GM21526 (cell line): ENCODE measurements at regions not wholly inside any gene's neighbourhood (a gene's known extent, or its start where the extent isn't known, plus 50 kb on each side); places are given as distances from the start of the nearest gene placed in this dataset.

Experiments
- ATAC-seq: cut with Tn5 transposase; IDR thresholded peaks from one replicate; pipeline ENCODE4 v1.9.1; 2021; ENCODE audit warnings: moderate library complexity; ENCODE audit not compliant: unreplicated experiment, low FRiP score

GRCh38 chr2:221786297-221786926 lies 214.3 kb upstream of the EPHA4 start:
- no peak for ATAC-seq

- no peak for ATAC-seq
Measured at GRCh38 chr2:221780281-221780688, 208.2 kb upstream of the EPHA4 start.

- no peak for ATAC-seq
Measured at GRCh38 chr2:221779614-221780067, 207.5 kb upstream of the EPHA4 start.

- no peak for ATAC-seq
Measured at GRCh38 chr2:221778025-221778424, 205.9 kb upstream of the EPHA4 start.

DNA sequence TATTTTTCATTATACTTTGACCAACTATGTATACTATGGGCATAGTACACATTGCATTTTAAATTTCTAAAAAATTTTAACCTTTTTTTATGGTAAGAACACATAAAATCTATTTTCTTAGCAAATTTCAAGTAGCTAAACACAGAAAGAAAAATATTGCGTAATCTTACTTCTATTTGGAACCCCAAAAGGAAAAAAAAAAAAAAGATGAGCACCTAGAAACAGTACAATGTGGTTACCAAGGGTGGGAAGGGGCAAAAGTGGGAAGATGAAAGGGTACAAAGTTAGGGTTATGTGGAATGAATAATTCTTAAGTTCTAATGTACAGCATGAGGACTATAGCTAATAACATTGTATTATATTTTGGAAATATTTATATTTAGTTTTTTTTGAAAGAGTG lies 205.0 kb upstream of the EPHA4 start:
- ATAC-seq, result no peak

DNA sequence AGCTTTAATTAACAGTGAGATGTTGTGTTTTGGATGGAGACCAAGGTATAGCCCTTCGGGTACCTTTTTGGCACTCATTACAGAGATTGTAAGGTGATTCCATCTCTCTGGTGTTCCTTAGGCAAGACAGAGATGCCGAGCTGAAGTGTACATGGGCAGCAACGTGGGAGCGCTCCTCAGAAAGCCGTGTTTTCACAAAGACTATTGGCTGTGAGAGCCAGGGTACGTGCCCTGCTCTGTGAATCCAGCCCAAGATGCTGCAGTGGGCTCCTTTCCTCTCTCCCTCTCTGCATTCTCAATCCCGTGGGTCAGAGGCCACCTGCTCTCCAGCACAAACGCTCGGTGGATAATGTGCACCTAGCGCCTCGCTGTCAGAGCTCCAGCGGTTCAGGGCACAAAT lies 203.0 kb upstream of the EPHA4 start:
- no peak for ATAC-seq

GRCh38 chr2:221774136-221774535 lies 202.0 kb upstream of the EPHA4 start:
- no peak for ATAC-seq

GRCh38 chr2:221771297-221771696 lies 199.2 kb upstream of the EPHA4 start:
- no peak for ATAC-seq

GRCh38 chr2:221767106-221768012 lies 195.3 kb upstream of the EPHA4 start:
- ATAC-seq, result no peak

- no peak for ATAC-seq
Measured at GRCh38 chr2:221762496-221762895, 190.4 kb upstream of the EPHA4 start.

DNA sequence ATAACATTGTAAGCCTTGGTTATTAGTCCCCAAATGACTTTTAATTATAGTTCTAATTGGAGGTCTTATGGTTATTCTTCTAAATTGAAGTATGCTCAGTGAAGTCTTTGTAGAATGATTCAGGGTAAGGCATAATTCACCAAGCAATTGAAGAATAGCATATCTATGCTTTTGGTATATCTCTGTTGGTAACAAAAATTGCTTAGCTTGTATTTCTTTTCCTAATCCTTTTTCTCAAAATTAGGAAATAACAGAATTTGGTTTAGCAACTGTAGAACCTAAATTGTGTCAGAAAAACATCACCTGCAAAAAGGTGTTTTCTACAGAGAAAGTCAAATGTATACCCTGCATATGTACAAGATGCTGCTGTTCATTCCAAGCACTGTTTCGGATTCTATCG lies 189.2 kb upstream of the EPHA4 start:
- no peak for ATAC-seq

GRCh38 chr2:221758076-221758475 lies 186.0 kb upstream of the EPHA4 start:
- ATAC-seq, result no peak

DNA sequence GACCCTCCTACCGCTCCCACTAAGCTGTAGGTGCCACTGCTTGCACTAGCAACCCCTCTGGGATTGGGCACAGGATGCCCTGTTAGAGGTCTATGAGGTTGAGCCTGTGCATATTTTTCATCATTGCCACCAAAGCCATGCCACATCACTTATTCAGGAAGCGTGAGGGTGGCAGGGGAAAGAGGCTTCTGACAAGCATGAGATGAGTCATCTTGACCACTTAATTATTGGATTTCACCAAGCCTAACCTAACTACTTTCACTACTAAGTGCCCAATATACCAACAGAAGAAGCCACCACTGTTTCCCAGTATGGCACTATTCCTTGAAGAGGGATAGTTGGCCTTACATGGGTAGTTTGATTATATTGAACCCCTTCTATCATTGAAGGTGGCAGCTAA lies 181.3 kb upstream of the EPHA4 start:
- ATAC-seq, result no peak

DNA sequence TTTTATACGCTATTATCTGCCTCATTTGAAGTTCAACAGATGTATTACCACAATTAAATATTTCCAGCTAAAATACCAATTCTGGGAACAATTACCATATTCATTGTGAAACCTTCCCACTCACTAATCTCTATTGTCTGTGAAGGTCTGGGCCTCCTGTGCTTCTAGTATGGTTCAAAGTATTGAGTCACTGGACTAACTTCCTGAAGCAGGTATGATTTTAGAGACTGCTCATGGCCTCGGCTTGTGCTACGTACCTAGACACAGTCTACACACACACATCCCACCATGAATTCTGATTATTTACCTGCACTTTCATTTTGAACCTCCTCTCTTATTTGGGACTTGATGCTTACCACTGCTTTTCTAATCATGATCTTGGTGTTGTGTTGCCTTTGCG lies 180.7 kb upstream of the EPHA4 start:
- no peak for ATAC-seq

- ATAC-seq, result no peak
Measured at GRCh38 chr2:221750316-221750715, 178.2 kb upstream of the EPHA4 start.

- ATAC-seq, result peak; percentile 88
Measured at GRCh38 chr2:221747289-221747972, 175.3 kb upstream of the EPHA4 start.

GRCh38 chr2:221741496-221742211 lies 169.6 kb upstream of the EPHA4 start:
- ATAC-seq, result no peak

DNA sequence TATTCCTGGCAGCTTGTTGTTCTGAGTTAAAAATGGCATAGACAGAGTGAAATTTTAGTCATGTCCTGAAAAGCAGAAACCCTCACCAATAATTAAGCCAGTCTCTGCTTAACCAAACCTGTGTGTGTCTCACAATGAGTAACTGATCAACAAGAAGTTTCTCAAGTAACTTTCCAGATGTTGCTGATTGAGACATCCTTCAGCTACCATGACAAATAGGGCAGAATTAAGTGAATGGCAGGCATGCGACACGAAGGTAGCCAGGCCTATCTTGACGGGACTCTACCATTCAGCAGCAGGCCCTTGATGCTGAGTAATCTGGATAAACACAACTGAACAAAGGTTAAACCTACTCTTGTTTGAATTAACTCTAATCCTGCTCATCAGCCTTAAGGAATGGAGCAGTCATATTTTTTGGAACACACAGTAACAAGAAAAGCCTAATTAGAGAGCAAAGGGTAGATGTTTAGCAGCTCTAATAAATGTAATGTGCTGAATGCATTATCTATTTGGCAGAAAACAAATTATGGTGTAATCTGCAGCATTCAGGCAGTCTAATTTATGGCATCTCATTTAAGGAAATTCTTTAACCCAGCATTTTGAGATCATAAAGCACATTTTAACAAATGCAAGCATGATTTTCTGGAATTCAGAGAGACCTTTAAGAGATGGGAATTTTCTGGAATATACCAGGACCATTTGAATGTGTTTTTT lies 159.5 kb upstream of the EPHA4 start:
- no peak for ATAC-seq

DNA sequence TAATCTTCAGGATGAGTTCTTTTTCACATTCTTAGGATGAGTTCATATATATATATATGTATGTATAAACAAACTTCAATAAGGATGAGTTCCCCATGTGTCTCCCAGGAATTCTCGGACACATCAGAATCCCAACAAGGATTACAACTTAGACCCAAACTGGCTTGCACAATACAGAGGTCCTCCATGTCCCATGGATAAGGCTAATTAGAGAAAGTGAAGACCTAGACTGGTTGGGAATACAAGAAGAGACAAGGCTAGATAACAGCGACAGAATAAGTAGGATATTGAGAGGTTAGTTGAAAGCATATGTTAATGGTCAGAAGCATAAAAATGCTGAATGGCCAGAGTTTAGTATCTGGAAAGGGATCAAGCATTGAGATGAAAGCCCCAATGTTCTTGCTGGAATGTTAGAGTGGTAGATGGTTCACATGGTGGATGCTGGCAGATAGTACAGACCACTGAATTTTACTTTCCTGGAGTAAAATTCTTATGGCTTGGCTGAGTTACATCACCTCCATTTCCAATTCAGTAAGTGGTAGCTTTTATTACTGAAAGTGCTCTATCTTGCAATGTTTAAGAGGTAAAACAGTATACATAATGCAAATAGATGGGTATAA lies 154.9 kb upstream of the EPHA4 start:
- ATAC-seq, result no peak
